HepG2 (cell line): ENCODE measurements at regions not wholly inside any gene's neighbourhood (a gene's known extent, or its start where the extent isn't known, plus 50 kb on each side); places are given as distances from the start of the nearest gene placed in this dataset.

Experiments used
- ATAC-seq: fragments of 200-7000 bp; cut with Tn5 transposase; 3 replicates; pipeline ENCODE4 v1.9.1; 2020; ENCODE audit warnings: mild to moderate bottlenecking, moderate library complexity
- BruUV-seq: library from RNA; stranded (reverse); fragments of 400-500 nt; replicated peaks from 2 replicates; lab custom pipeline; 2021; lab: Mats Ljungman, UMichigan
- CTCF ChIA-PET: fragments of 300-600 bp; formaldehyde crosslinking; extraction: SDS; loops from one replicate; lab custom pipeline; 2021; ENCODE audit warnings: low total read pairs, inconsistent platforms, low intra/inter-chr PET ratio; lab: Yijun Ruan, JAX
- POLR2A ChIA-PET: fragments of 350-600 bp; sonication (Branson Sonifier 250); formaldehyde crosslinking; loops from one replicate; lab custom pipeline; 2020; ENCODE audit warnings: antibody characterized with exemption, inconsistent platforms; lab: Yijun Ruan, JAX
- DNase-seq: peaks from one replicate; pipeline ENCODE4 v3.0.0-alpha.2; 2015; ENCODE audit warnings: low spot score
- FAIRE-seq: peaks from 3 replicates; lab custom pipeline; 2011; peaks lifted over from hg19 to GRCh38; lab: Jason Lieb, UNC
- H2AFZ ChIP-seq: one replicate; pipeline ENCODE4 v1.6.1; 2011; ENCODE audit warnings: low read length, inconsistent platforms
- H3K27ac ChIP-seq: fragments of 300-600 bp; 3 replicates; pipeline ENCODE4 v1.8.0; 2011; ENCODE audit warnings: mixed run types, mild to moderate bottlenecking, mixed read lengths, low read length, inconsistent platforms; ENCODE audit not compliant: insufficient read depth; ENCODE audit errors: extremely low read length
- H3K27me3 ChIP-seq, 2 experiments: fragments of 200-600 bp in 1 of 2; 2 replicates in 1 of 2; 3 replicates in 1 of 2; pipeline versions ENCODE4 v1.6.0 to v1.8.0; 2011; ENCODE audit warnings: low read length in 2 of 2, mild to moderate bottlenecking in 2 of 2, moderate library complexity in 2 of 2, inconsistent platforms in 1 of 2; ENCODE audit not compliant: insufficient read depth in 2 of 2, control insufficient read depth in 1 of 2
- H3K36me3 ChIP-seq, 2 experiments: fragments of 200-600 bp in 1 of 2; replicated peaks in 1 of 2; 2 replicates in 1 of 2; 3 replicates in 1 of 2; pipeline versions ENCODE4 v1.5.1 to v1.8.0; 2011; ENCODE audit warnings: low read length in 2 of 2, inconsistent platforms in 1 of 2; ENCODE audit not compliant: insufficient read depth in 2 of 2, control insufficient read depth in 1 of 2
- H3K4me1 ChIP-seq: 2 replicates; pipeline ENCODE4 v1.5.1; 2012; ENCODE audit warnings: low read length, inconsistent platforms; ENCODE audit not compliant: insufficient read depth
- H3K4me2 ChIP-seq: 2 replicates; pipeline ENCODE4 v1.6.0; 2011; ENCODE audit warnings: low read depth, low read length, inconsistent platforms
- H3K4me3 ChIP-seq, 3 experiments: fragments of 200-600 bp in 1 of 3; sonication (generic), shearing (Covaris generic) in 1 of 3; replicated peaks in 1 of 3; 2 replicates each; pipeline ENCODE4 v1.5.1; 2011 to 2016; ENCODE audit warnings: low read length in 3 of 3, inconsistent platforms in 2 of 3, low read depth in 2 of 3, mild to moderate bottlenecking in 2 of 3, control low read depth in 1 of 3, mixed read lengths in 1 of 3; ENCODE audit not compliant: insufficient read depth in 1 of 3
- H3K79me2 ChIP-seq: one replicate; pipeline ENCODE4 v1.6.1; 2011; ENCODE audit warnings: low read length, inconsistent platforms; ENCODE audit not compliant: insufficient read depth
- H3K9ac ChIP-seq: 2 replicates; pipeline ENCODE4 v1.6.0; 2011; ENCODE audit warnings: mild to moderate bottlenecking, low read depth, low read length, inconsistent platforms; ENCODE audit not compliant: insufficient read depth
- H3K9me3 ChIP-seq: 2 replicates; pipeline ENCODE4 v1.5.1; 2012; ENCODE audit warnings: mild to moderate bottlenecking, low read length
- H4K20me1 ChIP-seq: 2 replicates; pipeline ENCODE4 v1.6.0; 2011; ENCODE audit warnings: inconsistent platforms, mild to moderate bottlenecking, low read length, moderate library complexity; ENCODE audit not compliant: insufficient read depth
- BCLAF1 ChIP-seq: fragments of 450-650 bp; IDR thresholded peaks from 2 replicates; pipeline ENCODE4 v1.6.1; 2017; ENCODE audit warnings: mild to moderate bottlenecking
- BRCA1 ChIP-seq: sonication (generic); formaldehyde crosslinking; IDR thresholded peaks from 2 replicates; pipeline ENCODE4 v1.4.0; 2020; ENCODE audit warnings: missing genetic modification reagents
- EZH2 ChIP-seq: conservative IDR thresholded peaks from 2 replicates; pipeline ENCODE4 v1.6.1; 2012; ENCODE audit warnings: mild to moderate bottlenecking, low read depth, low read length, moderate library complexity
- FOXC1 ChIP-seq: sonication (generic); formaldehyde crosslinking; IDR thresholded peaks from 2 replicates; pipeline ENCODE4 v1.8.0; 2022; ENCODE audit warnings: mild to moderate bottlenecking, missing genetic modification reagents, borderline replicate concordance
- KDM2A ChIP-seq: sonication (generic); formaldehyde crosslinking; IDR thresholded peaks from 2 replicates; pipeline ENCODE4 v1.4.0; 2020; ENCODE audit warnings: low read depth, missing genetic modification reagents, borderline replicate concordance
- MAF1 ChIP-seq: sonication (generic); formaldehyde crosslinking; IDR thresholded peaks from 2 replicates; pipeline ENCODE4 v1.5.0; 2020; ENCODE audit warnings: missing genetic modification reagents, borderline replicate concordance
- MXD1 ChIP-seq: sonication (generic); formaldehyde crosslinking; IDR thresholded peaks from 2 replicates; pipeline ENCODE4 v1.4.0; 2020; ENCODE audit warnings: mild to moderate bottlenecking, missing genetic modification reagents
- NBN ChIP-seq: fragments of 450-650 bp; conservative IDR thresholded peaks from 2 replicates; pipeline ENCODE4 v1.6.1; 2017
- SAP130 ChIP-seq: IDR thresholded peaks from 2 replicates; pipeline ENCODE4 v1.6.1; 2016; ENCODE audit warnings: low read depth
- SP2 ChIP-seq: sonication (generic); formaldehyde crosslinking; IDR thresholded peaks from 2 replicates; pipeline ENCODE4 v1.5.1; 2020; ENCODE audit warnings: mild to moderate bottlenecking, missing genetic modification reagents
- SRF ChIP-seq: IDR thresholded peaks from 2 replicates; pipeline ENCODE4 v1.6.1; 2011; ENCODE audit warnings: mild to moderate bottlenecking, low read depth, low read length, moderate library complexity
- TFE3 ChIP-seq: IDR thresholded peaks from 2 replicates; pipeline ENCODE4 v1.6.1; 2016
- TMF1 ChIP-seq: sonication (generic); formaldehyde crosslinking; IDR thresholded peaks from 2 replicates; pipeline ENCODE4 v1.8.1; 2022; ENCODE audit warnings: low read depth, missing genetic modification reagents
- ZKSCAN1 ChIP-seq: fragments of 150-350 bp; IDR thresholded peaks from 2 replicates; pipeline ENCODE4 v1.6.1; 2014; ENCODE audit warnings: low read length
- ZKSCAN5 ChIP-seq: sonication (generic); formaldehyde crosslinking; IDR thresholded peaks from 2 replicates; pipeline ENCODE4 v1.5.1; 2020; ENCODE audit warnings: mild to moderate bottlenecking, missing genetic modification reagents
- ZNF20 ChIP-seq: sonication (generic); formaldehyde crosslinking; IDR thresholded peaks from 2 replicates; pipeline ENCODE4 v1.4.0; 2020; ENCODE audit warnings: mild to moderate bottlenecking, moderate library complexity, missing genetic modification reagents
- ZNF724P ChIP-seq: sonication (generic); formaldehyde crosslinking; IDR thresholded peaks from 2 replicates; pipeline ENCODE4 v1.8.0; 2022; ENCODE audit warnings: missing genetic modification reagents, borderline replicate concordance
- ZNF772 ChIP-seq: sonication (generic); formaldehyde crosslinking; IDR thresholded peaks from 2 replicates; pipeline ENCODE4 v1.5.0; 2020; ENCODE audit warnings: mild to moderate bottlenecking, missing genetic modification reagents
- ZNF879 ChIP-seq: sonication (generic); formaldehyde crosslinking; IDR thresholded peaks from 2 replicates; pipeline ENCODE4 v1.8.1; 2023; ENCODE audit warnings: missing genetic modification reagents
- WGBS: methylation state at CpG from one replicate; pipeline ENCODE4 v1.1.6; 2017; ENCODE audit warnings: low lambda C conversion rate; 5-methylcytosine and 5-hydroxymethylcytosine counted together
- in situ Hi-C: cut with HindIII; loops from 2 replicates; pipeline ENCODE4 v1.10.0; 2017; ENCODE audit warnings: low pct_unique_long_range_greater_than_20kb; ENCODE audit not compliant: extremely low pct_ligation_motif_present
- intact Hi-C: fragments of 100-400 bp; cut with micrococcal nuclease; formaldehyde crosslinking; loops from one replicate; pipeline ENCODE4 v1.10.0; 2022; ENCODE audit not compliant: unreplicated experiment

GRCh38 chr3:144343343-144343742 lies 371.7 kb downstream of the DIPK2A start:
- FAIRE-seq: no peak
- no peak overlapping the region for H3K27ac ChIP-seq
- in situ Hi-C loops: no loop called here
- 67% methylated on average over 9 of the region's 9 CpGs for WGBS
- H4K20me1 ChIP-seq: no peaks in the 10 kb centered on the region
- H3K4me2 ChIP-seq: no peak overlapping the region
- no peak overlapping the region for H3K9ac ChIP-seq
- H3K9me3 ChIP-seq: no peaks in the 10 kb centered on the region
- no peak overlapping the region for H3K4me3 ChIP-seq
- no peaks in the 10 kb centered on the region for H3K4me1 ChIP-seq
- ChIA-PET POLR2A (no interaction called here), CTCF (no interaction called here)
- no peak for ATAC-seq
- H3K79me2 ChIP-seq: no peaks in the 10 kb centered on the region
- H3K36me3 ChIP-seq: no peaks in the 10 kb centered on the region
- H3K27me3 ChIP-seq: no peaks in the 10 kb centered on the region
- no TSS peak for BruUV-seq
- no peak for TF ChIP-seq MAF1 (CRISPR knock-in tag)
- TF ChIP-seq TMF1 (CRISPR knock-in tag): no peak
- no peak for TF ChIP-seq KDM2A (CRISPR knock-in tag)
- no peak for TF ChIP-seq BRCA1 (CRISPR knock-in tag)
- no peak for TF ChIP-seq FOXC1 (CRISPR knock-in tag)
- TF ChIP-seq EZH2: no peak
- TF ChIP-seq SRF: no peak
- no peak for TF ChIP-seq MXD1
- TF ChIP-seq ZNF879 (CRISPR knock-in tag): no peak
- no peak for TF ChIP-seq SAP130 (CRISPR knock-in tag)
- TF ChIP-seq ZKSCAN1: no peak
- TF ChIP-seq SP2: no peak
- TF ChIP-seq TFE3: no peak
- TF ChIP-seq ZKSCAN5 (CRISPR knock-in tag): no peak
- no peak for TF ChIP-seq NBN
- TF ChIP-seq ZNF20: no peak
- no peak for TF ChIP-seq ZNF772 (CRISPR knock-in tag)
- TF ChIP-seq BCLAF1: no peak
- TF ChIP-seq ZNF724P (CRISPR knock-in tag): no peak
- TF ChIP-seq, all 625 proteins: peak for 0
- no peak overlapping the region for H2AFZ ChIP-seq
- DNase-seq: no peak
- intact Hi-C loops: no loop called here
